D721Med (cell line): ENCODE measurements at regions not wholly inside any gene's neighbourhood (a gene's known extent, or its start where the extent isn't known, plus 50 kb on each side); places are given as distances from the start of the nearest gene placed in this dataset.

ENCODE experiments used
- DNase-seq: peaks from one replicate; pipeline ENCODE4 v3.0.0; 2011; ENCODE audit warnings: low spot score; ENCODE audit not compliant: insufficient read length
- FAIRE-seq: peaks from 2 replicates; lab custom pipeline; 2011; peaks lifted over from hg19 to GRCh38; lab: Jason Lieb, UNC
- TF ChIP-seq, protein P1 (sequence below): IDR thresholded peaks from 2 replicates; pipeline ENCODE4 v1.5.1; 2012; ENCODE audit warnings: mild to moderate bottlenecking, control low read depth; ENCODE audit not compliant: insufficient read depth; ENCODE audit errors: missing control alignments

DNA sequence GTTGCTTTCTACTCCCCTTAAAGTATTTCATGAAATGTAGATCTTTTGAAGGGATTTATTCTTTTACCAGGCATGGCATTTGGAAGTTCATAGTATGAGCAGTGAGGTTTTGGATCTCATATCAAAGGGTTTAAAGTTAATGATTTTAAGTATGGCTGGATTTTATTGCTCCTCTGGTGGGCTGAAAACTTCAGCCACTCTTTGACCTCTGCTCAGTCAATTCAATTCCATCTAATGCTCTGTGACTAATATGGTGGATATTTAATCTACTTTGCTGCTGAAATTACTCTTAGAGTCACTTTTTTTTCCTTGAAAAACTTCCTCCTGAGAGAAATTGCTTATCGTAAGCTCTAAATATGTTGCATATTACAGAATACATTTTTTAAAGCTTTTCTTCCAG, 218.6 kb downstream of the NR2F2 start:
- DNase-seq (no peak), FAIRE-seq (no peak)
- TF ChIP-seq, protein P1, sequence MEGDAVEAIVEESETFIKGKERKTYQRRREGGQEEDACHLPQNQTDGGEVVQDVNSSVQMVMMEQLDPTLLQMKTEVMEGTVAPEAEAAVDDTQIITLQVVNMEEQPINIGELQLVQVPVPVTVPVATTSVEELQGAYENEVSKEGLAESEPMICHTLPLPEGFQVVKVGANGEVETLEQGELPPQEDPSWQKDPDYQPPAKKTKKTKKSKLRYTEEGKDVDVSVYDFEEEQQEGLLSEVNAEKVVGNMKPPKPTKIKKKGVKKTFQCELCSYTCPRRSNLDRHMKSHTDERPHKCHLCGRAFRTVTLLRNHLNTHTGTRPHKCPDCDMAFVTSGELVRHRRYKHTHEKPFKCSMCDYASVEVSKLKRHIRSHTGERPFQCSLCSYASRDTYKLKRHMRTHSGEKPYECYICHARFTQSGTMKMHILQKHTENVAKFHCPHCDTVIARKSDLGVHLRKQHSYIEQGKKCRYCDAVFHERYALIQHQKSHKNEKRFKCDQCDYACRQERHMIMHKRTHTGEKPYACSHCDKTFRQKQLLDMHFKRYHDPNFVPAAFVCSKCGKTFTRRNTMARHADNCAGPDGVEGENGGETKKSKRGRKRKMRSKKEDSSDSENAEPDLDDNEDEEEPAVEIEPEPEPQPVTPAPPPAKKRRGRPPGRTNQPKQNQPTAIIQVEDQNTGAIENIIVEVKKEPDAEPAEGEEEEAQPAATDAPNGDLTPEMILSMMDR: no peak

DNA sequence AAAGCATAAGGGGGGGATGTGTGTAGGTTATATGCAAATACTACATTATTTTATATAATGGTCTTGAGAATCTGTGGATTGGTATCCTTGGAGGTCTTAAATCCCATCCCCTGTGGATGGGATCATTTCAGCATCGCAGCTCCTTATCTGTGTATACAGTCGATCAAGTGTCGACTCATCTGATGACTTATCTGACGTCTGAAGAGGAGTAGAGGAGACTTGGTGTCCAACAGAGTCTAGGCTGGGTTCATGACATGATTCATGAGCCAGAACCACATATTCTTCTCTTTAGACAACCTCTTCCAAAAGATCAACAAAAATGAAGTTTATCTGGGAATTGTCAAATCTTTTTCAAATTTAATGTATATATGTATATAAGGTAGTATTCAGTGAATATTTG, 220.7 kb downstream of the NR2F2 start:
- FAIRE-seq (no peak), DNase-seq (no peak)
- TF ChIP-seq, protein P1: no peak

DNA sequence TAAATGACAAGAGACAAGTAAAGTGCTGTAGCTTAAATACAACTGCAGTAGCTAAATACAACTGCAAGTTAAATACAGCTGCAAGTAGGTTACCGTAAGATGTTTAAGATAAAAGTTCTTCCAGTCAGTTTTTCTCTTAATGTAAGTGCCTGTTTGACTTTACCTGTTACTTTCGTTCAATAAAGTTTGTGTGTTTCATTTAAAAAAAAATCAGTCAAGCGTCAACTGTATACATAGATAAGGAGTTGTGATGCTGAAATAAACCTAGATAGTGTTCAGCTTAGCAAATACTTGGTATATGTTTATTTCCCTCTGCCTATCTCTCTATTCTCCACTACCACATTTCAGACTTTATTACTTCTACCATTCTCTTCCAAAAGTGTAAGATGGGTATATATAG, 221.2 kb downstream of the NR2F2 start:
- TF ChIP-seq, protein P1: no peak
- FAIRE-seq: no peak
- DNase-seq: no peak

DNA sequence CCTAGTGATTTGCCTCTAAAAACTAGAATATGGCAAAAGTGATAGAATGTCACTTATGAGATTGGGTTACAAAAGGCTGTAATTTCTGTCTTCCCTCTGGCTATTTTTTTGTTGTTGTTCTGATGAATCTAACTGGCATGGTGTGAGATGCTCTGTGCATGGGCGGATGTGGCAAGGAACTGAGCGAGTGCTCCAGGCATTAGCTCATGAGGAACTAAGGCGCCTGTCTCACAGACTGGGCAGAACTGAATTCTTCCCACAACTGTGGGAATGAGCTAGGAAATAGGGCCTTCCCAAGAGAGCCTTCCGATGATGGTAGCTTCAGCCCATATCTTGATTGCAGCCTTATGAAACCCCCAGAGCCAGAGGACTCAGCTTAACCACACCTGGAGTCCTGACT, 222.5 kb downstream of the NR2F2 start:
- no peak for DNase-seq
- TF ChIP-seq, protein P1: no peak
- FAIRE-seq: no peak

DNA sequence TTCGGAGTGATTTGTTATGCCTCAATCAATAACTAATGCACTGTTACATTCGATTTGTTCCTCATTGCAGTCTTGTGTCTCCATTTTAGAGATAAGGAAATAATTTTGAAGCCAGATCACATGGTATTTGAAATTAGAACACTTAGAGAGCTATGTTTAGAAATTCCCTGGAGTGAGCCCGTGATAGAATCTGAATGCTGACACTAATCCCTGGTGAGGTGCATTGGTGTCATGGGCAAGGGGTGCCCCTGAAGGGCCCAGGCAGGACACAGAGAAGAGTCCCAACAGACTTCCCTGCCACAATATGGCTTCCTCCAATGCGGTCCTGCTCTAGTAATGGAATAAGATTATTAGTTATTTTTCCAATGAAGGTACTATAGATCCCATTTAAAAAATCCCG, 223.0 kb downstream of the NR2F2 start:
- TF ChIP-seq, protein P1: no peak
- FAIRE-seq: no peak
- DNase-seq: no peak

DNA sequence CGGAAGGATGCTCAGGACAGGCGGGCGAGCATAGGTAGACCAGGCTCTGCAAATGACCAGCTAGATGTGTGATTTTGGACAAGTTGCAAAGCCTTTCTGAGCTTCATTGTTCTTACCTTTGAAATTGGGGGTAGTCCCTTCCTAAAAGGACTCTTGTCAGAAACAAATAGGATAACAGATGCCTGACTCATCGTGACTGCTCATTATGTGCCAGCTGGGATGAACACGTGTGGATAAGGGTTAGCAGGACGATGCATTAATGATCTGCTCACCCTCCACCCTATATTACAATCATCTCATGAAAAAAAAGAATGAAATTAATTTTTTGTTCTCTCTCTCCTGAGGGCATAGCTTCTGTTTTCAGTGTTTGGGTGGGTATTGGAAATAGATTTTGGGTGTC, 223.4 kb downstream of the NR2F2 start:
- FAIRE-seq (no peak), DNase-seq (no peak)
- TF ChIP-seq, protein P1: no peak

DNA sequence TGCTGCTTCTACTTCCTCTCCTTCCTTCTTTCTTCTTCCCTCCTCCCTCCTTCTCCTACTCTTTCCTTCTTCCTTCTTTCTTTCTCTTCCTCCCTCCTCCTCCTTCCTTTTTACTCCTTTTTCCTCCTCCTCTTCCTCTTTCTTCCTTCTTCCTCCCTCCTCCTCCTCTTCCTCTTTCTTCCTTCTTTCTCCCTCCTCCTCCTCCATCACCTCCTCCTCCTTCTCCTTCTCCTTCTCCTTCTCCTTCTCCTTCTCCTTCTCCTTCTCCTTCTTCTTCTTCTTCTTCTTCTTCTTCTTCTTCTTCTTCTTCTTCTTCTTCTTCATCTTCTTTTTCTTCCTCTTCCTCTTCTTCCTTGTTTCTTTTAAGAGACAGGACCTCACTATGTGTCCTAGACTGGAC, 224.0 kb downstream of the NR2F2 start:
- no peak for FAIRE-seq

More for the DNA sequence above, 224.0 kb downstream of the NR2F2 start:
- TF ChIP-seq, protein P1: no peak
- DNase-seq: no peak
